ENCODE measurements at regions not wholly inside any gene's neighbourhood (a gene's known extent, or its start where the extent isn't known, plus 50 kb on each side); places are given as distances from the start of the nearest gene placed in this dataset.
A peak's percentile ranks its signal among the peaks of the same experiment; 100 is the strongest.

DNA sequence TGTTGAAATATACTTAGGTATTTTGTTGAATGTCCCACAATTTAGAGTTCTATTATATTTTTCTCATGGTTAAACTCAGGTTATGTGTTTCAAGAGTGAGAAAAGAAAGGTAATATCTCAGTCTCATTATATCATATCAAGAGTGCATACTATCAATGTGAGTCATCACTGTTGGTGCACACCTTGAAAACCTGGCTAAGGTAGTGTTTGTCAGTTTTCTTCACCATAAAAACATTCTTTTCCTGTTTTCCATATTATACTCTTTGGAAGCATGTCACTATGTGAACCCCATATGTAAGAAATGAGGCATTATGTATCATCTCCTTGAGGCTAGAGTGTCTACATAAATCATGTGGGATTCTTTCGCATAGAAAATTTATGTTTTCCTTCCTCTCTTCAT is 307.6 kb upstream of the CTSO start:
- Mint-ChIP-seq H3K27ac (no peak overlapping the region), H3K4me3 (no peak overlapping the region), H3K4me1 (ENCODE audit: low read depth) (no peaks in the 10 kb centered on the region), H3K9me3 (no peaks in the 10 kb centered on the region), H3K27me3 (ENCODE audit: insufficient read depth) (no peaks in the 10 kb centered on the region; the same call in none of the 2 replicates), H3K36me3 (ENCODE audit: low read depth) (no peaks in the 10 kb centered on the region)
- no peak for DNase-seq
- TF ChIP-seq, protein P1, sequence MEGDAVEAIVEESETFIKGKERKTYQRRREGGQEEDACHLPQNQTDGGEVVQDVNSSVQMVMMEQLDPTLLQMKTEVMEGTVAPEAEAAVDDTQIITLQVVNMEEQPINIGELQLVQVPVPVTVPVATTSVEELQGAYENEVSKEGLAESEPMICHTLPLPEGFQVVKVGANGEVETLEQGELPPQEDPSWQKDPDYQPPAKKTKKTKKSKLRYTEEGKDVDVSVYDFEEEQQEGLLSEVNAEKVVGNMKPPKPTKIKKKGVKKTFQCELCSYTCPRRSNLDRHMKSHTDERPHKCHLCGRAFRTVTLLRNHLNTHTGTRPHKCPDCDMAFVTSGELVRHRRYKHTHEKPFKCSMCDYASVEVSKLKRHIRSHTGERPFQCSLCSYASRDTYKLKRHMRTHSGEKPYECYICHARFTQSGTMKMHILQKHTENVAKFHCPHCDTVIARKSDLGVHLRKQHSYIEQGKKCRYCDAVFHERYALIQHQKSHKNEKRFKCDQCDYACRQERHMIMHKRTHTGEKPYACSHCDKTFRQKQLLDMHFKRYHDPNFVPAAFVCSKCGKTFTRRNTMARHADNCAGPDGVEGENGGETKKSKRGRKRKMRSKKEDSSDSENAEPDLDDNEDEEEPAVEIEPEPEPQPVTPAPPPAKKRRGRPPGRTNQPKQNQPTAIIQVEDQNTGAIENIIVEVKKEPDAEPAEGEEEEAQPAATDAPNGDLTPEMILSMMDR (IDR thresholded peaks at IDR 0.05), result no peak

DNA sequence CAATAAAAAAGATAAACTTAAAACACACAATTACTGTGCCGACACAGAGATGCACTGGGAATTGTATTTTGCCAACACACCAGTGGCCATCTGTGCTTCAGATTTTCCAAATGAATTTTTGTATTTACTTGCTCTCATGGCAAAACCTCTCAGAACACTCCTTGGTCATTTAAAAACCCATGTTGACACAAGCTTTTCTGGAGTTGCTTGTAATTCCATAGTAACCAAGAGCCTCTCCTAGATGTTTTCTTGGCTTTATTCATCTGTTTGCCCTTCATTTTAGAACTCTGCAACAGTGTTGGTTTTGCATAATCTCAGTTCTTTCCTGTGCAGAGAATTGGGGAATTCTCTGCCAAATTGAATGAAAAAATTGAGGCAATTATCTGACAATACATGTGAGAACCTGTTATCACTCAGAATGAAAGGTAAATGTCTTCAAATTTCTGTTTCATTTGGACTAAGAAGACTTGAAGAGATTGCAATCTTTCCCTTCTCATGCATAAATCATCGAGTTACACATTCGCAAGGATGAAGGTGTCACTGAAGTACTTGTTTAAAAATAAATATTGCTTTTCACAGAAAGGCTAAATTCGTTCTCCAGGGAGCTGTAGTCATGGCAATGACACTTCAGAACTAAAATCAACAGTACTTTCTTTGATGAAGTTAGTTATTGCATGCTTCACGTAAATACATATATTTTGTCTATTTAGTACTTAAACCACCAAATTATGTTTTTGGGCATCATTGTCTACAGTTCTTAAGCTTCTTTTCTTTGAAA is 301.8 kb upstream of the CTSO start:
- Mint-ChIP-seq H3K36me3 (ENCODE audit: low read depth) (no peaks in the 10 kb centered on the region), H3K27ac (no peak overlapping the region), H3K27me3 (ENCODE audit: insufficient read depth) (no peaks in the 10 kb centered on the region; the same call in 1 of the 2 replicates), H3K4me3 (no peak overlapping the region), H3K9me3 (no peaks in the 10 kb centered on the region), H3K4me1 (ENCODE audit: low read depth) (no peaks in the 10 kb centered on the region; the same call in 1 of the 2 replicates)
- TF ChIP-seq, protein P1 (IDR thresholded peaks at IDR 0.05), result no peak
- no peak for DNase-seq

DNA sequence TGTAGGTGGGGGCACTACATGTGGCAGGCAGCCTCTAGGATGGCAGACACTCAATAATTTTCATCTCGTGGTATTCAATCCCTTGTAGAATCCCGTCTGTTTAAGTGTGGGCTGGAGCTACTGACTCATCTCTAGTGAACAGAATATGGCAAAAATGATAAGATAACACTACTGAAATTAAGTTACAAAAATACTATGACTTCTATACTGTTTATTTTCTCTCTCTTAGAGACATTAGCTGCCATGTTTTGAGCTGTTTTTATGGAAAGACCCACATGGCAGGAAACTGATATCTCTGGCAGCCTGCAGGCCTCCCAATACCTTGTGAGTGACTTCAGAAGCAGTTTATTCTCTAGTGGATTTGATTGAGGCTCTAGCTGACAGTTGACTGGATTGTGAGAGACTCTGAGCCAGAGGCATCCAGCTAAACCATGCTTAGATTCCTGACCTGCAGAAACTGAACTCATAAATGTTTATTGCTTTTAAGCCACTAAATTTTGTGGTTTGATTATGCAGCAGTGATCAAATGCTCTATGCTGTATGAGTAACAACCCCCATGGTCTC is 298.8 kb upstream of the CTSO start:
- peak; percentile 28 for DNase-seq
- no peaks in the 10 kb centered on the region; the same call in 1 of the 2 replicates for H3K27me3 Mint-ChIP-seq (ENCODE audit: insufficient read depth)
- TF ChIP-seq, protein P1 (IDR thresholded peaks at IDR 0.05), result no peak
- H3K4me3 Mint-ChIP-seq, result no peak overlapping the region
- no peaks in the 10 kb centered on the region; the same call in 1 of the 2 replicates for H3K4me1 Mint-ChIP-seq (ENCODE audit: low read depth)
- H3K36me3 Mint-ChIP-seq (ENCODE audit: low read depth), result no peaks in the 10 kb centered on the region
- no peak overlapping the region for H3K27ac Mint-ChIP-seq
- H3K9me3 Mint-ChIP-seq, result no peaks in the 10 kb centered on the region

DNA sequence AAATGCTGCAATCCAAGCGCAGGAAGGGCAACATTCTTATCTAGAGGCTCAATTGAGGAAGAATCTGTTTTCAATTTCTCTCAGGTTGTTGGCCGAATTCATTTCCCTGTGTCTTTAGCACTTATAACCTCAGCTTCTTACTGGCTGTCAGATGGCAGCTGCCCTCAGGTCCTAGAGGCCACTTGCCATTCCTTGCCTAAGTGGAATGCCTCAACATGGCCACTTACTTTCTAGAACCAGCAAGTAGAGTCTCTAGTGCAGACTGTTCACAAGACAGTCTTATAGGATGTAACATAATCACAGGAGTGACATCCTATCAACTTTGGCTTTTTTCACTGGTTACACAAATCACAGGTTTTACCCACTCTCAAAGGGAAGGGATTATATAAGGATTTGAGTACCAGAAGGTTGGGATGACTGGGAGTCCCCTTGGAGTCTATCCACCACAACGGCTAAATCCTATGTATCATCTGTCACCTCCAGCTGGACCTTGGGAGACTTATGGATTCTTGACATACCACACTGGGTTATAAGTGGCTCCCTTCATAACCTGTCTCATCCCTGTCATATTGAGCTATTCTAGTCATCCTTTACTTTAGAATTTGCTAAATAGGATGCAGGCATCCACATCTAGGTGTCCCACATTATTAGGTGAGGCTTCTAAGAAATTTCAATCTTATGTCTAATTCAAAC is 297.9 kb upstream of the CTSO start:
- H3K36me3 Mint-ChIP-seq (ENCODE audit: low read depth), result no peaks in the 10 kb centered on the region
- H3K4me3 Mint-ChIP-seq, result no peak overlapping the region
- H3K4me1 Mint-ChIP-seq (ENCODE audit: low read depth), result no peaks in the 10 kb centered on the region; the same call in 1 of the 2 replicates
- no peaks in the 10 kb centered on the region; the same call in 1 of the 2 replicates for H3K27me3 Mint-ChIP-seq (ENCODE audit: insufficient read depth)
- H3K27ac Mint-ChIP-seq, result no peak overlapping the region
- TF ChIP-seq, protein P1 (IDR thresholded peaks at IDR 0.05), result no peak
- DNase-seq, result no peak
- no peaks in the 10 kb centered on the region for H3K9me3 Mint-ChIP-seq

DNA sequence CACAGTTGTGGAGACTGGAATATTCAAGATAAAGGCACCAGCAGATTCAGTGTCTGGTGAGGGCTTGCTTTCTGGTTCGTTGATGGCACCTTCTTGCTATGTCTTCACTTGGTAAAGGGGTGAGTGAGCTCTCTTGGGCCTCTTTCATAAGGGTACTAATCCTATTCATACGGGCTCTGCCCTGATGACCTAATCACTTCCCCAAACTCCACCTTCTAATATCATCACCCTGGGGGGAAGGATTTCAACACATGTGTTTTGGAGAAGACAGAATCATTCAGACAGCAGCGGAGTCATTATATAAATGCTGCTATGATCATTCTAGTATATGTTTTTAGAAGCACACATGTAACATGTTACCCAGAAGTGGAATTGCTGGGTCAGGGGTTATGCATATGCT is 295.3 kb upstream of the CTSO start:
- TF ChIP-seq, protein P1 (IDR thresholded peaks at IDR 0.05), result no peak
- no peak for DNase-seq
- Mint-ChIP-seq H3K36me3 (ENCODE audit: low read depth) (no peaks in the 10 kb centered on the region), H3K9me3 (no peaks in the 10 kb centered on the region), H3K27me3 (ENCODE audit: insufficient read depth) (no peaks in the 10 kb centered on the region; the same call in 1 of the 2 replicates), H3K4me1 (ENCODE audit: low read depth) (no peaks in the 10 kb centered on the region; the same call in 1 of the 2 replicates), H3K27ac (no peak overlapping the region), H3K4me3 (no peak overlapping the region)

Measured in HFFc6 (cell line).